GM23338 (cell line): ENCODE measurements at regions not wholly inside any gene's neighbourhood (a gene's known extent, or its start where the extent isn't known, plus 50 kb on each side); places are given as distances from the start of the nearest gene placed in this dataset.

Experiments used
- ATAC-seq: fragments of 200-7000 bp; cut with Tn5 transposase; 3 replicates; pipeline ENCODE4 v1.9.1; 2020
- DNase-seq: peaks from one replicate; pipeline ENCODE4 v3.0.0-alpha.2; 2015; ENCODE audit warnings: low spot score
- H2AFZ ChIP-seq: fragments of 200-600 bp; sonication (generic); 2 replicates; pipeline ENCODE4 v1.8.0; 2016; ENCODE audit warnings: antibody characterized with exemption, mild to moderate bottlenecking, moderate library complexity
- H3F3A ChIP-seq: fragments of 200-600 bp; sonication (generic); replicated peaks from 2 replicates; pipeline ENCODE4 v1.8.0; 2017; ENCODE audit warnings: antibody characterized with exemption, mixed run types, low read depth
- H3K27ac ChIP-seq: fragments of 200-600 bp; sonication (generic); 2 replicates; pipeline ENCODE4 v1.6.1; 2016; ENCODE audit warnings: low read depth
- H3K27me3 ChIP-seq: fragments of 200-600 bp; sonication (generic); 2 replicates; pipeline ENCODE4 v1.8.0; 2016; ENCODE audit warnings: mild to moderate bottlenecking, mixed run types, moderate library complexity; ENCODE audit not compliant: insufficient read depth
- H3K36me3 ChIP-seq: fragments of 200-600 bp; sonication (generic); 2 replicates; pipeline ENCODE4 v1.8.0; 2016; ENCODE audit warnings: mild to moderate bottlenecking; ENCODE audit not compliant: insufficient read depth
- H3K4me1 ChIP-seq: fragments of 200-600 bp; sonication (generic); 2 replicates; pipeline ENCODE4 v1.8.0; 2016; ENCODE audit warnings: mild to moderate bottlenecking, moderate library complexity; ENCODE audit not compliant: insufficient read depth
- H3K4me2 ChIP-seq: fragments of 200-600 bp; sonication (generic); 2 replicates; pipeline ENCODE4 v1.7.1; 2017; ENCODE audit warnings: mixed run types
- H3K4me3 ChIP-seq: fragments of 200-600 bp; sonication (generic); 2 replicates; pipeline ENCODE4 v1.6.1; 2016; ENCODE audit warnings: mixed run types
- H3K79me2 ChIP-seq: fragments of 200-600 bp; sonication (generic); replicated peaks from 2 replicates; pipeline ENCODE4 v1.8.0; 2017; ENCODE audit warnings: mild to moderate bottlenecking; ENCODE audit not compliant: insufficient read depth
- H3K9me2 ChIP-seq: fragments of 200-600 bp; sonication (generic); 2 replicates; pipeline ENCODE4 v1.8.0; 2017; ENCODE audit not compliant: insufficient read depth
- H4K20me1 ChIP-seq: fragments of 200-600 bp; sonication (generic); replicated peaks from 2 replicates; pipeline ENCODE4 v1.8.0; 2017; ENCODE audit warnings: mild to moderate bottlenecking; ENCODE audit not compliant: insufficient read depth
- H3K27ac Mint-ChIP-seq: 2 replicates; pipeline ENCODE4 v1.8.0; 2020; ENCODE audit warnings: inconsistent platforms, mild to moderate bottlenecking, moderate library complexity, mixed read lengths
- H3K27me3 Mint-ChIP-seq: 3 replicates; pipeline ENCODE4 v1.8.0; 2022; ENCODE audit warnings: low read depth, mild to moderate bottlenecking, moderate library complexity, mixed read lengths, inconsistent platforms; ENCODE audit not compliant: insufficient read depth, poor library complexity
- H3K36me3 Mint-ChIP-seq: 3 replicates; pipeline ENCODE4 v1.8.0; 2021; ENCODE audit warnings: low read depth, mild to moderate bottlenecking, inconsistent platforms, moderate library complexity, mixed read lengths
- H3K4me1 Mint-ChIP-seq: 3 replicates; pipeline ENCODE4 v1.8.0; 2020; ENCODE audit warnings: mild to moderate bottlenecking, inconsistent platforms, mixed read lengths
- H3K4me3 Mint-ChIP-seq: 3 replicates; pipeline ENCODE4 v1.8.0; 2021; ENCODE audit warnings: moderate library complexity, mild to moderate bottlenecking, inconsistent platforms, mixed read lengths
- H3K9me3 Mint-ChIP-seq: 3 replicates; pipeline ENCODE4 v1.8.0; 2020; ENCODE audit warnings: moderate library complexity, mild to moderate bottlenecking, inconsistent platforms, mixed read lengths
- CREB1 ChIP-seq: fragments of 250-450 bp; sonication (Bioruptor Pico); IDR thresholded peaks from 2 replicates; pipeline ENCODE4 v1.5.0; 2020; ENCODE audit warnings: low read depth, mild to moderate bottlenecking, moderate library complexity
- EZH2 ChIP-seq: fragments of 200-600 bp; sonication (generic); IDR thresholded peaks from one replicate; pipeline ENCODE4 v1.8.0; 2017; ENCODE audit warnings: antibody characterized with exemption, mild to moderate bottlenecking, low read depth; ENCODE audit not compliant: unreplicated experiment
- EZH2phosphoT487 ChIP-seq: fragments of 200-600 bp; sonication (generic); IDR thresholded peaks from one replicate; pipeline ENCODE4 v1.8.1; 2018; ENCODE audit warnings: antibody characterized with exemption; ENCODE audit not compliant: unreplicated experiment
- JUNB ChIP-seq: IDR thresholded peaks from one replicate; pipeline ENCODE4 v1.6.1; 2016; ENCODE audit warnings: antibody characterized with exemption; ENCODE audit not compliant: unreplicated experiment
- NANOG ChIP-seq: IDR thresholded peaks from 2 replicates; pipeline ENCODE4 v1.6.1; 2016; ENCODE audit warnings: antibody characterized with exemption, borderline replicate concordance
- POLR2AphosphoS5 ChIP-seq: IDR thresholded peaks from 2 replicates; pipeline ENCODE4 v1.6.1; 2016; ENCODE audit warnings: antibody characterized with exemption, low read depth
- REST ChIP-seq: IDR thresholded peaks from one replicate; pipeline ENCODE4 v1.6.1; 2018; ENCODE audit warnings: antibody characterized with exemption; ENCODE audit not compliant: unreplicated experiment
- STAT1 ChIP-seq: IDR thresholded peaks from one replicate; pipeline ENCODE4 v1.6.1; 2016; ENCODE audit warnings: antibody characterized with exemption; ENCODE audit not compliant: unreplicated experiment
- ZNF114 ChIP-seq: fragments of 250-450 bp; sonication (Bioruptor Pico); IDR thresholded peaks from 2 replicates; pipeline ENCODE4 v1.5.0; 2020; ENCODE audit warnings: mild to moderate bottlenecking, moderate library complexity
- ZNF331 ChIP-seq: fragments of 250-450 bp; sonication (Bioruptor Pico); IDR thresholded peaks from 2 replicates; pipeline ENCODE4 v1.5.0; 2020; ENCODE audit warnings: low read depth, mild to moderate bottlenecking, moderate library complexity
- TF ChIP-seq, protein P1 (sequence below), 2 experiments: fragments of 200-600 bp in 1 of 2; sonication (generic) in 1 of 2; conservative IDR thresholded peaks; 2 replicates each; pipeline versions ENCODE4 v1.5.1 to v1.6.1; 2016 to 2017; ENCODE audit warnings: antibody characterized with exemption in 2 of 2, low read depth in 2 of 2, mild to moderate bottlenecking in 2 of 2, moderate library complexity in 1 of 2
- TF ChIP-seq, protein P2 (sequence below): IDR thresholded peaks from 2 replicates; pipeline ENCODE4 v1.6.1; 2016; ENCODE audit warnings: antibody characterized with exemption

DNA sequence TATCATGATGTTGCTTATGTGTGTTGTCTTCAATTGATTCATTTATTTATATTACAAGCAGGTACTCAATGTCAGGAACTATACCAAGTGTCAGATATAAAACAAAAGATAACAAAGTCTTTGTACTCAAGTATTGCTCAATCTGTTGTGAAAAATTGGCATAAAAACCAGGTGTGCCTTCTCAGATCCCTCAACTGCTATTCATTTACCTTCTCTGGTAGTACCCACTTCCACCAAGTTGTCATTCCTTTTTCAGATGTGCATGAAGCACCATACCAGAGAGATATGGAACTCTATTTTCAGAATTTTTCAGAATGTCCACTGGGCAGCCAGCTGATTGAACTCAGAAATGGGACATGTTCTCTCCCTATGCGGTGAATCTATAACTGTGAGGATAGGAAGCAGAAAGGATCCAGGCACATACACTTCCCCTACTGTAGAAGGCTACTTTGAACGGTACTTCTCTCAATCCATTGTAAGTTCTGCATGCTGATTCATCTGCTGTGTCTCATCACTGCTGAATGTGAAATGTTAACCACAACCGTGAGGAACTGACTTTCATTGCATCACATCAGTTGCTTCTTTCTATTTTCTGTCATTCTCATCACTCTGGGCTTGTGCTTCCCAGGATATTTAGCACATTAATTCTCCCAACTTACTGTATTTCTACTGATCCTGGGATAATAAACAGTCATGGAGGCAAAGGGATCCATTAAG lies 1621.3 kb downstream of the SUCLG1 start:
- 0 out of 3 replicates have a peak, but pooled peaks cover 3% of the 10 kb centered on the region for H3K36me3 Mint-ChIP-seq
- Histone ChIP-seq H3K79me2 (no peaks in the 10 kb centered on the region), H3F3A (no peaks in the 10 kb centered on the region), H3K4me1 (no peaks in the 10 kb centered on the region), H3K4me2 (no peak overlapping the region), H4K20me1 (no peaks in the 10 kb centered on the region), H3K27ac (no peak overlapping the region), H2AFZ (0 out of 2 replicates have a peak overlapping the region, but pooled peaks have one; percentile 30), H3K36me3 (no peaks in the 10 kb centered on the region), H3K9me2 (no peaks in the 10 kb centered on the region), H3K27me3 (no peaks in the 10 kb centered on the region), H3K4me3 (no peak overlapping the region)
- no peaks in the 10 kb centered on the region for H3K4me1 Mint-ChIP-seq
- no peak for ATAC-seq
- H3K27me3 Mint-ChIP-seq = no peaks in the 10 kb centered on the region
- no peak overlapping the region for H3K27ac Mint-ChIP-seq
- TF ChIP-seq NANOG (no peak), STAT1 (no peak), EZH2 (no peak)
- TF ChIP-seq, protein P1, sequence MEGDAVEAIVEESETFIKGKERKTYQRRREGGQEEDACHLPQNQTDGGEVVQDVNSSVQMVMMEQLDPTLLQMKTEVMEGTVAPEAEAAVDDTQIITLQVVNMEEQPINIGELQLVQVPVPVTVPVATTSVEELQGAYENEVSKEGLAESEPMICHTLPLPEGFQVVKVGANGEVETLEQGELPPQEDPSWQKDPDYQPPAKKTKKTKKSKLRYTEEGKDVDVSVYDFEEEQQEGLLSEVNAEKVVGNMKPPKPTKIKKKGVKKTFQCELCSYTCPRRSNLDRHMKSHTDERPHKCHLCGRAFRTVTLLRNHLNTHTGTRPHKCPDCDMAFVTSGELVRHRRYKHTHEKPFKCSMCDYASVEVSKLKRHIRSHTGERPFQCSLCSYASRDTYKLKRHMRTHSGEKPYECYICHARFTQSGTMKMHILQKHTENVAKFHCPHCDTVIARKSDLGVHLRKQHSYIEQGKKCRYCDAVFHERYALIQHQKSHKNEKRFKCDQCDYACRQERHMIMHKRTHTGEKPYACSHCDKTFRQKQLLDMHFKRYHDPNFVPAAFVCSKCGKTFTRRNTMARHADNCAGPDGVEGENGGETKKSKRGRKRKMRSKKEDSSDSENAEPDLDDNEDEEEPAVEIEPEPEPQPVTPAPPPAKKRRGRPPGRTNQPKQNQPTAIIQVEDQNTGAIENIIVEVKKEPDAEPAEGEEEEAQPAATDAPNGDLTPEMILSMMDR (conservative IDR thresholded peaks at IDR 0.05; ENCODE audit: low read depth in 2 of 2) = no peak
- TF ChIP-seq, protein P2, sequence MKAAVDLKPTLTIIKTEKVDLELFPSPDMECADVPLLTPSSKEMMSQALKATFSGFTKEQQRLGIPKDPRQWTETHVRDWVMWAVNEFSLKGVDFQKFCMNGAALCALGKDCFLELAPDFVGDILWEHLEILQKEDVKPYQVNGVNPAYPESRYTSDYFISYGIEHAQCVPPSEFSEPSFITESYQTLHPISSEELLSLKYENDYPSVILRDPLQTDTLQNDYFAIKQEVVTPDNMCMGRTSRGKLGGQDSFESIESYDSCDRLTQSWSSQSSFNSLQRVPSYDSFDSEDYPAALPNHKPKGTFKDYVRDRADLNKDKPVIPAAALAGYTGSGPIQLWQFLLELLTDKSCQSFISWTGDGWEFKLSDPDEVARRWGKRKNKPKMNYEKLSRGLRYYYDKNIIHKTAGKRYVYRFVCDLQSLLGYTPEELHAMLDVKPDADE = no peak
- no peak overlapping the region for H3K4me3 Mint-ChIP-seq
- no peak for DNase-seq
- 0 out of 3 replicates have a peak, but pooled peaks cover 3% of the 10 kb centered on the region for H3K9me3 Mint-ChIP-seq

DNA sequence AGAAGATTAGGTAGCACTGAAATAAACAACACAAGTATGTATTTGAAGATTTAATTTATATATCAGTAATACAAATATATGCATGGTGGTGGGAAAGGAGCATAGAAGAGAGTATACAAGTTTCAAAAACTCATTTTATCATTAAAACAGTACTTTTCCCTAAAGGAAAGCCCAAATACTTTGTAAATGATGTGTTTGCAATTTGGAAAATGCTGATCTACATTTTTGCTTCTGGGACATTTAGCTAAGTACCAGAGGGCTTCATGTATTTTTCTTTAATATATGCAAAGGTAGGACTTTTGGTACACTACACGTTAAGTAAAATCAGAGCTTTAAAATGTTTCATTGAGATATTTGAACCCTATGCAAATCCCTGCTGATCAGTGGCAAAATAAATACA lies 1624.2 kb downstream of the SUCLG1 start:
- Histone ChIP-seq H3K36me3 (no peaks in the 10 kb centered on the region), H3F3A (no peaks in the 10 kb centered on the region), H3K4me2 (no peak overlapping the region), H2AFZ (no peak overlapping the region), H3K4me1 (peaks cover 8% of the 10 kb centered on the region; the same call in 1 of the 2 replicates), H3K4me3 (no peak overlapping the region), H3K79me2 (no peaks in the 10 kb centered on the region), H4K20me1 (no peaks in the 10 kb centered on the region), H3K27ac (no peak overlapping the region), H3K27me3 (no peaks in the 10 kb centered on the region), H3K9me2 (no peaks in the 10 kb centered on the region)
- DNase-seq (no peak), ATAC-seq (no peak)
- Mint-ChIP-seq H3K4me3 (no peak overlapping the region), H3K36me3 (0 out of 3 replicates have a peak, but pooled peaks cover 3% of the 10 kb centered on the region), H3K4me1 (peaks cover 18% of the 10 kb centered on the region; the same call in 2 of the 3 replicates), H3K27ac (no peak overlapping the region), H3K27me3 (no peaks in the 10 kb centered on the region), H3K9me3 (0 out of 3 replicates have a peak, but pooled peaks cover 3% of the 10 kb centered on the region)
- no peak for TF ChIP-seq JUNB
- TF ChIP-seq, protein P1 (conservative IDR thresholded peaks at IDR 0.05; ENCODE audit: low read depth in 2 of 2) = no peak
- TF ChIP-seq NANOG = no peak
- TF ChIP-seq POLR2AphosphoS5 = no peak
- no peak for TF ChIP-seq ZNF114 (CRISPR knock-in tag)
- TF ChIP-seq EZH2phosphoT487 = no peak
- TF ChIP-seq EZH2 = no peak
- TF ChIP-seq, protein P2 = no peak
- TF ChIP-seq CREB1 (CRISPR knock-in tag) = no peak
- TF ChIP-seq ZNF331 (CRISPR knock-in tag) = no peak
- TF ChIP-seq REST = no peak
- TF ChIP-seq STAT1 = no peak
